ENCODE measurements at regions not wholly inside any gene's neighbourhood (a gene's known extent, or its start where the extent isn't known, plus 50 kb on each side); places are given as distances from the start of the nearest gene placed in this dataset.
"Not testable (repeated sequence)": the region's sequence is repeated elsewhere in the genome, so short reads cannot be mapped to it uniquely, and the experiment has no call there.

DNA sequence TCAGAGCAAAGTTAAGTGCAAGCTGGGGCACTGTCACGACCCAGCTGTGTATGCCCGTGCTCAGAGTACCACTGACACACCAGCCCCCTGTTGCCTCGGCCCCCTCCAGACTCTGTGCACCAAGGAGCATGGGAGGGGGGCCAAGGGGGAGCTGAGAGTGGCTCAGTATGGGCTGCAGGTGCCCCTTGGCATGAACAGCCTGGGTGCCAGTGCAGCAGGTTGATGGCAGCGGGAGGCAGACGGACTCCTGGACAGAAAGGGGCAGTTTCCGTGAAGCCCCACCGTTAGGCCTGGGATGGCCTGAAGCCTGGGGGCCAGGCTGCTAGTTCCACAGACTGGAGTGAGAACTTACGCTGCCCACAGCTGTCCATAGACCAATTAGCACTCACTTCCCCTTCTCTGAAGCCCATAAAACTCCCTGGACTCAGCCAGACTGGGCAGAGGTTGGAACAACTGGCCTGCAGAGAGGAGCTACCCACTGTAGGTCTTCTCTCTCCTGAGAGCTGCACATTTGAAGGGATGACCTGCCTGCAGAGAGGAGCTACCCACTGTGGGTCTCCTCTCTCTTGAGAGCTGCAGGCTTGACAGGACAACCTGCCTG is 182.8 kb downstream of the DEPDC1B start:
- DNase-seq, result no peak

DNA sequence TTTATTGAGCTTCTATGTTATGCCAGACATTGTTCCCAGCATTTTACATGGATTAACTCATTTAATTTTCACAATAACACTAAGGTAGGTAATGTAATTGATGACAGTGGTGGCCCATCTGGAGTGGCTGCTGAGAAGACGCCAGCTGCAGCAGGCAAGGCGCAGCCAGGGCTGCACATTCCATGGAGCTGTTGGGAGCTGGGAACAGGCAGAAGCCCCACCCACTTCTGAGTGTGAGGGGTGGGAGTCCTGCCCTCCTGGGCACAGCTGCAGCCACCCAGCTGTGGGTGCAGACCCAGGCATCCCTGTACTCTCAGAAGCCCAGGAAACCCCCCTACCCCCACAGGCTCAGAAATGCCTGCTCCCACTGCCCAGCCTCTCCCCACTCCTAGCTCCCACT is 183.3 kb downstream of the DEPDC1B start:
- DNase-seq, result no peak

DNA sequence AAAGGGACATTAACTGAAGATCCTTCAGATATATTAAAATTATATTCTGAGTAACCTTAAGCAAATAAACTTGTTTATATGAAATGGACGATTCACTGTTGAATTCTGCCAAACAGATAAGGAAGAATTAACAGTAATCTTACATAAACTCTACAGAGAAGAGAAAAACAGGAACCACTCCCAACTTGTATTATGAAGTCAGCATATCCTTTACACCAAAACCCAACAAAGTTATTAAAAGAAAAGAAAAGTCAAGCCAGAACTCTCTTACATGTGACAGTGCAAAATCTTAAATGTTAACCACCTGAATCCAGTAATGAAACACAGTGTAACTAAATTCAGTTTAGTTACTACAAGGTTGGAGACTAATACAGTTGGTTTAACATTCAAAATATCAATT is 185.8 kb downstream of the DEPDC1B start:
- DNase-seq, result no peak

DNA sequence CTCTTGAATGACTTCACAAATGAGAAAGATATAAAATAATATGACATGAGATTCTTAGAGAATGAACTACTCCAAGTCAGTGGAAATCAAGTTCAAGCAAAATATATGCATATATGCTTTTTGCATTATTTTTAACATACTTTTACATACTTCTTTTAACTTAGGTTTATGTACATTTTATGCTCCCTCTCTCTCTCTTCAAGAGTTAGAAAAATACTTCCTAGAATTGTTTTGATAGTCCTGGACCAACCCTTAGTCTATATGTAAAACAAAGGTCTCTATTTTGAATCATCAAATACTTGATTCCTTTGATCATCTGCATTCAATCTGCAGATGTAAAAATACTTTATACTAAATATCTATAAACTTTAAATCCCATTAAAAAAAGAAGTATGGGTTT is 187.8 kb downstream of the DEPDC1B start:
- DNase-seq, result no peak

DNA sequence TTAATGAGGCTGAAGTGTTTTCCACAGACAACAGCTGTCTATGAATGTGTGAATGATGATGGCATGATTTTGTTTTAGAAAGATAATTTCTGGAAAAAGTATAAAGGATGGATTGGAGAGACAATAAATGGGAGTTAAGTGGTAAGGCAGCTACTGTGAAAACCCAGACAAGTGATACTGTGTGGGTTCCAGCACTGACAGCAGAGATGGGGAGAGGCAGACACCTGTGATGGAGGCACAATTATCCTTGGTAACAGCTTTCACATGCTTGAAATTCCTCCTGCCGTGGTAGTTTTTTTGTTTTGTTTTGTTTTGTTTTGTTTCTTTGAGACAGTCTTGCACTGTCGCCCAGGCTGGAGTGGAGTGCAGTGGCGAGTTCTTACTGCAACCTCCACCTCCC is 189.3 kb downstream of the DEPDC1B start:
- DNase-seq, result no peak

DNA sequence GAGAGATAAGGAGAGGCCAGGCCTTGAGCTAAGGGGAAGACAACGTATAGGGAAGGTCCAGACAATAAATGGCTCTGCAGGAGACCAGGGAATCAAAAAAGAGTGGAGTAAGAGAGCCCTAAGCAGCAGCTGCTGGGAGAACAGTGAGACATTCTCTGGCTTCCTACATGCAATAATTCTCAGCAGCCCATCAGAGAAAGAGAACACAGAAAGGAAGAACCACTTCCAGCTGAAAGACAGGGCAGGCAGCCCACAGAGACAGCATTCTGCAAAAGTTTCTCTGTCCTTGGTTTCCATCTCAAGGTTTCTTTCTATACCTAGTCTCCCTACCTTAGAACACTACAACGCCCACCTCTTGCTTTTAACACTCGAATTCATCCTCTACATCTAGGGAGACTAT is 189.9 kb downstream of the DEPDC1B start:
- DNase-seq, result no peak

DNA sequence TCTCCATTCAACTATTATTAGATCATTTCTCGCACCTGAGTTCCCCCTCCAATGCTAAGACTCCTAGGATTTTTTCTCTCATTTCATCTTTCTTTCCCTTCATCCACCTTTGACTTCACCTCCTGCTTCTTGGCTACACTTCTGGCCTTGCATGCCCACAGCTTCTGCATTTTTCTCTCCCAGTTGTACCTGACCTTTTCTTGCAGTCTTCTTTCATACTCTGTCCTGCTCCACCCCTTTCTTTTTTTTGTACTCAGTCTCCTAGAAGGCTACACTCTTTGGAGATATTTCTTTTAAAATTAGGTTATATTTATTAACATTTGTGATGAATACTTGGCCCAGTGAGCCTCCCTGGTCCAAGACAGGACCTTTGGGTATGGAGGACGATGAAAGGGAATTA is 190.4 kb downstream of the DEPDC1B start:
- no peak for DNase-seq

DNA sequence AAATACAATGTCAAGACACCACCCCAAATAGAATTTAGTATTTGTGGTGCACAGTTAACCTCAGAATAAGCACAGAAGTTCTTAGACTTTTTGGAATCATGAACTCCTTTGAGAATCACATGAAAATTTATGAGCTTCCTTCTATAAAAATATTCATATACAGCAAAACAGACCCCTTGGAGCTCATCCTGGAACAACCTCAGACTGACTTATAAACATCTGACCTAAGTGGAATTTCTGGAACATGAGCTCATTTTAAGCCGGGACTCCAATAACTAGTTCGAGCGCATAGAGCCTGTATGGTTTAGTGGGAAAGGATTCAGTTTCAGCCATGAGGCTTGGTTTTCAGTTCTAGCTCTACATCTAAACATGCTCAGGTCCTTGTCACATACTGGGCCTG is 192.3 kb downstream of the DEPDC1B start:
- DNase-seq, result no peak

DNA sequence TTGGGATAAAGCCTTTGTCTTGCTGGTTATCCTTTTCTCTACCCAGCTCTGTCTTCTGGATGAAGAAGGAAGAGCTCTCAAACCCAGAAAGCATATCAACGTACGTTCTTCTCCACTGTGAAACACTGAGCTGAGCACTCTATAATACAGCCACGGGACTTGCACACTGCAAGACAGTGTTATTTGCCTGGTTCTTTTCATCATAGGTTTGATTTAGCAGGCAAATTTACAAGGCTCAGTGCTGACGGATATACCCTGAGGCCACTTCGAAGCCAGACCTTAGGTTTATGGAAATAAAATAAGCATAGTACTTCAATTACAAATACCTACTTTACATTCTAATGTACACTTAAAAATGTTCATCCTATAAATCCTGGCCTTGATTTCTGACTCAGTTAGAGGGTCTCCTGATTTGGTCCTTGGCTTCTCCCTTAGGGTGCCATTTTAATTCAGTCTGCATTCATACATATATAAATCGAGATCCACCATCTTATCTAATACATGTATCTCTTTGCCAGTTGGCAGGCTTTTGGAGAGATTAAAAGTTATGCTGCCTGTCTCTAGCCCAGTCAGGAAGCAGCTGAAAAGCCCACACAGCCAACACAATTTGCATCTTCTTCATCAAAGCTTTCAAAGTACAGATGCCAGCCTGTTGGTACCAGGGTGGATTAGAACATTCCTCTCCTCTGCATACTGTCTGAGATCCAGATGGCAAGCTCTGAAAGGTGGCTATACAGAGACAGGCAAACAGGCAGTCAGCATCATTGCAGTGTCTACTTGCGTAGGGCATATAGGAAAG is 194.4 kb downstream of the DEPDC1B start:
- DNase-seq, result no peak

DNA sequence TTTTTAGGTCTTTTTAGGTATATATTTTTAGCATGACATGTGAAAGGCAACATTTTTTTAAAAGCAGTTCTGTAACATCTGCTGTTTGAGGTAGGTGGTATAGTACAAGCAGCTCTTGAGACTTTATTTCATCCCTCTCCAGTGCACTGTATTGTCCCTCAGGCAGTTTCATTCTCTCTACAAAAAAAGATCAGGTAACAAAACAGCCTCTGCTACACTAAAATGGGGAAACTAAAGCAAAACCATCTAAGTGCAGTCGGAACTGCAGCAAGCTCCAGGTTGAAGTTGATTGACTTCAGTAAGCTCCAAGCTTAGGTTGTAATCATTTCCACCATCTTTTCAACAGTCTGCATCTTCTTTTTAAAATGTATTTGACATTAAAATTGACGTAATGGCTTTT is 195.6 kb downstream of the DEPDC1B start:
- no peak for DNase-seq

DNA sequence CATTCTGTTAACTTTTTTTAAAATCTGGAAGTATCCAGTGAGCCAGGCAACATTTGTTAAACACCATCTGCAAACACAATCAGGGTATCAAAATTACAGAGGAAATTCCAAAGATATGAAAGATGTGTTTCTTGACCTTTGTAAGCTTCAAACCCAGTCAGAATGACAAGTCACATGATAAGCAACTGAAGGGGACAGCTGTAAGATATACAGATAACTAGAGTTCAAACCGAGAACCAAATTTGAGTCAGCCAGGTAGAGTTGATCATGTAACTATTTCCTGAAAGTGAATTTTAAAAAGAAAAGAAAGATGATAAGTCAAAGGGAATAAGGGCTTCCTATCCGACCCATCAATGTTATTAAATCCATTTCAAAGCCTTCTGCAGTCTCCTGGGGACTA is 196.2 kb downstream of the DEPDC1B start:
- DNase-seq, result no peak

DNA sequence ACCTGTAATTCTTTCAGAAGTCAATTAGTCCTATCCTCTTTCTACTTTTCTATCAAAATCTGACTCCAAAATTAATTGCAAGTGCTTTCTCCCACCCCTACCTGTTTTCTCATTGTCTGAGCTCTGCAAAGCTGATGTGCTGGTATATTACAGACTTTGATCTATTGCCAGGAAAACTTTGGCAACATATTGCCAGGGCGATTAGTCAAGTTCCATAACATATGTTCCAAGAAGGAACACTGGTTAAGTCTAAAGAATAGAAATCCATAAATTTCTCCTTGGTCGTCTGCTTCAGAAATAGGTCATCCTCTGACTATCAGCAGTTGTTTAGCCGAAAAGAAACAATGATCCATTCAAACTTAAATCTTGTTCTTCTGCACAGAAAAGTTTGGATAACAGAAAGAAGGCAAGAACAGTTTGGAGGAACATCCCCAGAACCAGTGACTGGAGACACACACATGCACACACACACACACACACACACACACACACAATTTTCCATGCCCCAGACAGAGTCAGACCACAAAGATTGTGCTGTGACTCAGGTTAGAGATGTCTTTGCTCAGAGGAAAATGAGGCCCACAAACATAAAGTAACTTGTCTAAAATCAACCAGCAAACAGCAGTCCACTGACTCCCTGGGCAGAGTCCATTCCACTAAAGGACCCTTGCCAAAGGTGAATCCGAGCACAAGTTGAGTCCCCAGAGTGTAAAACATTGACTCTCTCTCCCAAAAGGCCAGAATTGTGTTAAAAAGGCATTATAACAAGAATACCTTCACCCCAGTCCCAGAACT is 202.1 kb downstream of the DEPDC1B start:
- no peak for DNase-seq

DNA sequence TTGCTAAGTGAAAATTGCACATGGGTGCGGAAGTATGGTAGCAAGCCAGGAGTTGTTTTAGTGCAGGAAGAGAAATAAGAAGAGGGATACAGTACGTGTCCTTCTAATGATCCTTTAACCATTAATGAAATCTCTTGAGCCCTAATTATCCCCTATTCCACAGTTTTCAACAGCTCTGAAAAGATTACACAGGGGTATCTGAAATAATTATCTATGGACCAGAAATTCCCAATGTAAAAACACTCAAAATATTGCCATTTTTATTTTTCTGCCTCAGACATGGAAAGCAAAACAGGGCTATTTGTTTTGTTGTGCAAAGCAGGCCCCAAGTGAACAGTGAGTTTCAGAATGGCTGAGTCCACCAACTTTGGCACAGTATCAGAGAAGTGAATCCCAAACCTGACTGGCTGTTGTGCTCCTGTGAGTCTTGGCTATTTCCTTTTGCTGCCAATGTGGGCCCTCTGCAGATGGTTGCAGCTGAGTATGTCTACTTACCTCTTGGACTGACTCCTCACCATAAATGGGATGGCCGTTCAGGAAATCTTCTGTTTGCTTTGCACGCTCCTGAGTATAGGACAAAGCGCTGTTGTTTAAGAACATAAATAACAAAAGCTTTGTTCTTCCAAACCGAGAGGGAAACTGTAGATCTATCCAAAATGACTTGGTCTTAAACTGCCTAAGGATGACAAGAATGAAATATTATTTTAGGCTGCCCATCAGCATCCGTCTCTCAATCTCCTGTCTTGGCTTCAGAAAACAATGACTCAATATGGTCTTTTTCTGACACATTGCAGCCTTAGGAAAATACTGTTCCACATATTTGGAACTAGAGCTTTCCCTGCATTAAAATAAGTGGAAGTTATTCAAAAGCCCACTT is 204.1 kb downstream of the DEPDC1B start:
- DNase-seq, result no peak

DNA sequence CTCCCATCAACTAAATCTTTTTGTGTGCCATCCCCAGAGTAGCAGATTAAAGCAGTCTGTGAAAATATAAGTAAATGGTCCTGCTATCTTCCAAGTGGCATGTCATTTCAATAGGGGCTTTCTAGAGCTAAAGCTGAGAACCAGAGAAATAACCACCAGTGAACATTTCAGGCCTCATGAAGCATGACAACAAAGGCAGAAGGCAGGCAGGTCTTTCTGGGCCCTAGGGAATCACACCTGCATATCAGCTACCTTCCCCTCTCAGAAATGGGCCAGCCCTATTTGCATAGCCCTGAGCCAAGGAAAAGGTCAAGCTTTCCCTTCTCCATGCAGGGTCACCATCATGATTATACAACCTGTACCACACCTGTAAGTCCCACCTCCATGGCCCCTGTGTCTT is 205.3 kb downstream of the DEPDC1B start:
- DNase-seq, result no peak

DNA sequence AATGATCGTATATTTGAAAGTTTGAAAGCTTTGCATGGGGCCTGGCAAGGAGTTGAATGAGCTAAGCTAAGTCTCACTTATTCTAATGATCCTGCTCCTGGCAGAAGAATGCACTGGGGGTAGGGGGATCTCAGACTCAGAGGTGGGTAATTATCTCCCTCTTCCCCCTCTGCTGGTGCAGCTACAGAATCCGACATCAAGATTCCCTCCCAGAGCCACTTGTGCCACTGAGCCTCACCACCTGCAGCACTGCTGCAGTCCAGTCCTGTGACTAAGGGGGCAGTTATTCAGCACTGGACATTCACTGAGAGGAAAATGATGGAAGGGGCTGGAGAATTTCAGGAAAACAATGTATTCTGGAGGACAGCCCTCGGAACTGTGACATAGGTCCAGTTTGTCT is 205.8 kb downstream of the DEPDC1B start:
- no peak for DNase-seq

DNA sequence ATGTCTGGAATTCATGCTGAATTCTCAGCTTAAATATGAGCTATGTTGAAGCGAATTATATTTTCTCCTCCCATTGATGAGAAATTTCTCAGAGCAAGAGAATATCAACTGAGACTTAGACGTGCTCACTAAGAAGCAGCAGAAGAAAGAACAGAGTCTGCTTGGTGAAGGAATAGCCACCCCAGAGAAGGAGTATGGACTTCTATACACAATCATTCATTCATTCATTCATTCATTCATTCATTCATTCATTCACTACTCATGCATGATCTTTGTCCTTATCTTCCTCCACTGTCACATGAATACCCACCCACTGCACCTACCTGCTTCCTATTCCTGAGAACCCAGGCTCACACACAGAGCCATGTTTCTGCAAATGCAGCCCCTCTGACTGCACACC is 206.6 kb downstream of the DEPDC1B start:
- no peak for DNase-seq

DNA sequence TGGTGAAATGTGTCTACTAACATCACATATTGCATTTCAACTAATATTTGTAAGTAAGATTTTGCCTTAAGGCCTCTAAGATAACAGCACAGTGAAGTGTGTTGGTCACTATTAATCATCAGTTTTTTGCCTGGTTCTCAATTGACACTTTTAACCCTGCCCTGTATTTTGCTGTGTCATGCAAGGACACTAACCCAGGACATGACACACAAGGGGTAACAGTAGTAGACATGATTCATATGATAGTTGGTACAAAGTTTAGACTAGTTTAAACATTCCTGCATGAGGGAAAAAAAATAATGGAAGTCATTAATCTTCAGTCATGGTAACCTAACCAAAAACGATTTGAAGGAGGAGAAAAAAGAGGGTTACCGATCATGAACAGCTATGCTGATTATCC is 207.0 kb downstream of the DEPDC1B start:
- DNase-seq, result no peak

DNA sequence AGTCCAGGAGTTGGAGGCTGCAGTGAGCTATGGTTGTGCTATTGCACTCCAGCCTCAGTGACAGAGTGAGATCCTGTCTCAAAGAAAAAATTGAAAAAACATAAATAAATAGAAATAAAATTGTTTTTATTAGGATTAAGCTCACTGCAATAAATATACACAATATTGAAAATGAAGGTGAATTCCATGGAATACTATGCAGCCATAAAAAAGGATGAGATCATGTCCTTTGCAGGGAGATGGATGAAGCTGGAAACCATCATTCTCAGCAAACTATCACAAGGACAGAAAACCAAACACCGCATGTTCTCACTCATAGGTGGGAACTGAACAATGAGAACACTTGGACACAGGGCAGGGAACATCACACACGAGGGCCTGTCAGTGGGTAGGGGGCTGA is 207.6 kb downstream of the DEPDC1B start:
- DNase-seq, result not testable (repeated sequence)

DNA sequence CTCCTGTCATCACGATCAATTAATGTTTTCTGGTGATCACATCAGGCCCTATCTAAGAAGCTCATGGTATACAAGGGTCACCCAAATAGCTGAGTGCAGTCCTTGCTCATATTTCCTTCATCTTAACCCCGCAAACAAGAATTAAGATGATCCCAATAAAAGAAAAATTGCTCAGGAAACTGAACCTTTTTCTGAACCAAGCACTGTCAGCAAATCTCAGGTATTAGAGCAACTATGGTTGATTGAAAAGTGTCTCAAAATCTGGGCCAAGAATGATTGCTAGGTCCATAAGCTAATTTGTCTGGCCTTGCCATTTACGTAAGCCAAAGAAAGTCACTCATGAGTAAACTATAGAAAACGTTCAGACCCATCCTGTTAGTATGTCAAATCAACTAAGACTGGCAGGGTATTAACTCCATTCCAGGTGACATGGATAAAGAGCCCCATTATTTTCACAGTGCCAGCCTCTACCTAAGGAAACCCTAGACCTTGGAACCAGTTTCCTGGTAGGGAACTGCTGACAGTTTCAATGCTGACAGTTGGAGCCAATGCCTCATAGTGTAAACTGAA is 209.3 kb downstream of the DEPDC1B start:
- no peak for DNase-seq

DNA sequence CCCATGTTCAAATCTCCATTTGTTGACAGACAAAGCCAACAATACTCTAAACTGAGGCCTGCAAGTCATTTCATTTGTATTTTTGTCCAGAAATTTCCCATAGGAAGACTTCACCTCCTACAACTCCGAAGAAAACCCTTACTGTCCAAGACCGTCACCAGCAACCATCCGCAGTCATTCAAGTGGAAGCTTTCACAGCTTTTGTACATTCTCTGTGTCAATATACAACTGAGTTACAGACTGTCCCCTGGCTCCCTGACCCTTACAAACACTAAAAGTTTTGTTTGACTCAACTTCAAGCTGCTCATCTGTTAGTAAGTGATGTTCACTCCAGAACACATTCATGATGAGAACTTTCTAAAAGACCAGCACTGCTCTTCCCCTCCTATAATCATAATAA is 210.1 kb downstream of the DEPDC1B start:
- DNase-seq, result no peak

DNA sequence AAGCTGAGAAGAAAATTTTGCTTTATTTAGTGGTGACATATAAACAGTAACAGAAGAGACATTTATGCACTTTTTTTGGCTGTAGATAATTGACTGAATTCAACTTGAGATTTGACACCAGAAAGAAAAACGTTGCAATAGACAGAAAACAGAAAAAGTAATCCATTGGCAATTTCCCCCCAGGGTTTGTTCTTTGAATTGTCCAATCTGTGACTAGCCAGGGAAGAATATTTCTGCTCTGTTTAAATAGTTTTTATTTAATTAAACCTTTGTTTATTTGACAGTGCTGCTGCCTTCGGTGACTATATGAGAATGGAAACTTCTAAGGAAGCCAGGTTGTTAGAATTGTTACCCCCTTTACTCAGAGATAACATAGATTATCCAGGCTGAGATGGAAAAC is 210.6 kb downstream of the DEPDC1B start:
- DNase-seq, result no peak

DNA sequence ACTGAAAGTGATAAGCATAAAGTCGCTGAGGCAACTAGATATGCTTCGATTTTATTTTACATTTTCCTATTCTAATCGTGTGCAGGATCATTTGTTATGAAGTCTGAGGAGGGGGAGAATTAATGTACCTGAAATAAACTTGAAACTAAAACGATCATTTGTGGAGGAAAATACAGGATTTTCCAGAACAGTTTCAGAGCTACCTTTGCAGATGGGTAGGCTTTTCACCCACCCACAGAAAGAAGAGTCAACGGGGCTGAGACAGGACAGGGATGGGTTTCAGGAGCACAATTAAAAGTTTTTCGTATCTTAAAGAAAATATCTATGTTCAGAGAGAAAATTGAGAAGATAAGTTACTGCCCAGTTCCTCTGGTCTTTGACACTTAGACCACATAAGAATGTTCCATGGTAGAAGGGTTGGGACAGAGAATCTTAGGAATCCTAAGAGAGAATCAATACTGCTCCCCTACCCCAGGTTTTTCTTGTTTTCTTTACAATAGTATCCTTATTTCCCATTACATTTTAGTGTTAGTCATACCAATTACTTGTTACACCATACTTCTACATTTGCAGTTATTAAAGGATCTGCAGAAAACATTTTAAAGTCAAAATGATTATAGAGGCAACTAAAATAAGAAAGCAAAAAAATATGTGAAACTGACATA is 211.4 kb downstream of the DEPDC1B start:
- no peak for DNase-seq
